ENCODE measurements at regions not wholly inside any gene's neighbourhood (a gene's known extent, or its start where the extent isn't known, plus 50 kb on each side); places are given as distances from the start of the nearest gene placed in this dataset.
"Not testable (repeated sequence)": the region's sequence is repeated elsewhere in the genome, so short reads cannot be mapped to it uniquely, and the experiment has no call there.

- CTCF ChIA-PET = no interaction called here
- no peak for DNase-seq (ENCODE audit: low read depth, low spot score)
- no peak for TF ChIP-seq CTCF (IDR thresholded peaks at IDR 0.05; ENCODE audit: insufficient read depth, low read length, missing control alignments)
- POLR2A ChIA-PET = no interaction called here
- H3K4me3 ChIP-seq (ENCODE audit: low read depth, low read length) = no peak overlapping the region
Measured at GRCh38 chr7:69295977-69296376, 302.3 kb upstream of the AUTS2 start.

- POLR2A ChIA-PET = no interaction called here
- TF ChIP-seq CTCF (IDR thresholded peaks at IDR 0.05; ENCODE audit: insufficient read depth, low read length, missing control alignments) = no peak
- DNase-seq (ENCODE audit: low read depth, low spot score) = no peak
- no peak overlapping the region for H3K4me3 ChIP-seq (ENCODE audit: low read depth, low read length)
- CTCF ChIA-PET = no interaction called here
Measured at GRCh38 chr7:69301253-69301652, 297.0 kb upstream of the AUTS2 start.

- POLR2A ChIA-PET = no interaction called here
- CTCF ChIA-PET = no interaction called here
- no peak for DNase-seq (ENCODE audit: low read depth, low spot score)
- no peak overlapping the region for H3K4me3 ChIP-seq (ENCODE audit: low read depth, low read length)
- TF ChIP-seq CTCF (IDR thresholded peaks at IDR 0.05; ENCODE audit: insufficient read depth, low read length, missing control alignments) = no peak
Measured at GRCh38 chr7:69309601-69310000, 288.7 kb upstream of the AUTS2 start.

GRCh38 chr7:69311489-69311888, 286.8 kb upstream of the AUTS2 start:
- POLR2A ChIA-PET = interaction anchor here (0.8 kb wide), 1 partner anchor 9 kb away, joined by 3 read pairs; no protein-coding TSS in a partner anchor
- no peak for TF ChIP-seq CTCF (IDR thresholded peaks at IDR 0.05; ENCODE audit: insufficient read depth, low read length, missing control alignments)
- no peak for DNase-seq (ENCODE audit: low read depth, low spot score)
- CTCF ChIA-PET = no interaction called here
- H3K4me3 ChIP-seq (ENCODE audit: low read depth, low read length) = no peak overlapping the region

- POLR2A ChIA-PET = not testable (repeated sequence)
Measured at GRCh38 chr7:69313852-69314251, 284.4 kb upstream of the AUTS2 start.

GRCh38 chr7:69318794-69319193, 279.5 kb upstream of the AUTS2 start:
- ChIA-PET POLR2A (no interaction called here), CTCF (no interaction called here)

More at GRCh38 chr7:69313852-69314251, 284.4 kb upstream of the AUTS2 start:
- CTCF ChIA-PET = interaction anchor here (1.6 kb wide), 1 partner anchor 10 kb away, joined by 3 read pairs; no protein-coding TSS in a partner anchor
- not testable (repeated sequence) for DNase-seq (ENCODE audit: low read depth, low spot score); H3K4me3 ChIP-seq (ENCODE audit: low read depth, low read length)

More at GRCh38 chr7:69318794-69319193, 279.5 kb upstream of the AUTS2 start:
- no peak for TF ChIP-seq CTCF (IDR thresholded peaks at IDR 0.05; ENCODE audit: insufficient read depth, low read length, missing control alignments)
- DNase-seq (ENCODE audit: low read depth, low spot score) = no peak
- H3K4me3 ChIP-seq (ENCODE audit: low read depth, low read length) = no peak overlapping the region
